Mesothelial cell of epicardium (in vitro differentiated cells): ENCODE measurements at regions not wholly inside any gene's neighbourhood (a gene's known extent, or its start where the extent isn't known, plus 50 kb on each side); places are given as distances from the start of the nearest gene placed in this dataset.

Experiments used
- DNase-seq, 2 experiments: peaks; one replicate each; pipeline ENCODE4 v3.0.0; 2021; ENCODE audit warnings: low spot score in 2 of 2; ENCODE audit not compliant: unreplicated experiment in 2 of 2
- H3K27ac Mint-ChIP-seq: 2 replicates; pipeline ENCODE4 v1.8.0; 2021; ENCODE audit warnings: mixed read lengths
- H3K27me3 Mint-ChIP-seq: 2 replicates; pipeline ENCODE4 v1.8.0; 2021; ENCODE audit warnings: low read depth, mixed read lengths
- H3K36me3 Mint-ChIP-seq: 2 replicates; pipeline ENCODE4 v1.8.0; 2021; ENCODE audit warnings: mixed read lengths
- H3K4me1 Mint-ChIP-seq: 2 replicates; pipeline ENCODE4 v1.8.0; 2021; ENCODE audit warnings: mixed read lengths
- H3K4me3 Mint-ChIP-seq: 2 replicates; pipeline ENCODE4 v1.8.0; 2021; ENCODE audit warnings: mild to moderate bottlenecking, moderate library complexity, mixed read lengths
- H3K9me3 Mint-ChIP-seq: 2 replicates; pipeline ENCODE4 v1.8.0; 2021; ENCODE audit warnings: mixed read lengths
- CTCF ChIP-seq: fragments of 200-600 bp; sonication (generic); IDR thresholded peaks from one replicate; pipeline ENCODE4 v1.5.0; 2021; ENCODE audit warnings: antibody characterized with exemption; ENCODE audit not compliant: unreplicated experiment

- Mint-ChIP-seq H3K27me3 (no peaks in the 10 kb centered on the region), H3K27ac (no peak overlapping the region), H3K4me1 (peaks cover 11% of the 10 kb centered on the region), H3K4me3 (no peak overlapping the region), H3K9me3 (no peaks in the 10 kb centered on the region), H3K36me3 (no peaks in the 10 kb centered on the region)
- no peak for DNase-seq
- TF ChIP-seq CTCF = no peak
Observed at GRCh38 chr1:215416497-215416896, 150.6 kb upstream of the KCTD3 start.

GRCh38 chr1:215417122-215417521 lies 150.0 kb upstream of the KCTD3 start:
- no peak for DNase-seq
- Mint-ChIP-seq H3K27me3 (no peaks in the 10 kb centered on the region), H3K4me3 (no peak overlapping the region), H3K9me3 (no peaks in the 10 kb centered on the region), H3K4me1 (peaks cover 15% of the 10 kb centered on the region), H3K36me3 (no peaks in the 10 kb centered on the region), H3K27ac (no peak overlapping the region)
- no peak for TF ChIP-seq CTCF

GRCh38 chr1:215418876-215419447 lies 148.1 kb upstream of the KCTD3 start:
- no peaks in the 10 kb centered on the region for H3K27me3 Mint-ChIP-seq
- H3K4me3 Mint-ChIP-seq = no peak overlapping the region
- no peak overlapping the region for H3K27ac Mint-ChIP-seq
- no peak for TF ChIP-seq CTCF
- H3K9me3 Mint-ChIP-seq = no peaks in the 10 kb centered on the region
- DNase-seq = no peak
- H3K4me1 Mint-ChIP-seq = peaks cover 30% of the 10 kb centered on the region
- no peaks in the 10 kb centered on the region for H3K36me3 Mint-ChIP-seq

- Mint-ChIP-seq H3K9me3 (no peaks in the 10 kb centered on the region), H3K4me3 (no peak overlapping the region), H3K4me1 (peaks cover 31% of the 10 kb centered on the region), H3K36me3 (no peaks in the 10 kb centered on the region), H3K27me3 (no peaks in the 10 kb centered on the region), H3K27ac (no peak overlapping the region)
- TF ChIP-seq CTCF = no peak
- no peak for DNase-seq
Observed at GRCh38 chr1:215421744-215422143, 145.4 kb upstream of the KCTD3 start.

- H3K9me3 Mint-ChIP-seq = peaks cover 11% of the 10 kb centered on the region
- peaks cover 31% of the 10 kb centered on the region for H3K4me1 Mint-ChIP-seq
- no peak for TF ChIP-seq CTCF
- no peak overlapping the region for H3K4me3 Mint-ChIP-seq
- peaks cover 3% of the 10 kb centered on the region for H3K36me3 Mint-ChIP-seq
- H3K27ac Mint-ChIP-seq = no peak overlapping the region
- DNase-seq = no peak
- no peaks in the 10 kb centered on the region for H3K27me3 Mint-ChIP-seq
Observed at GRCh38 chr1:215423288-215423687, 143.8 kb upstream of the KCTD3 start.

- TF ChIP-seq CTCF = no peak
- H3K27ac Mint-ChIP-seq = no peak overlapping the region
- H3K4me1 Mint-ChIP-seq = peaks cover 26% of the 10 kb centered on the region
- DNase-seq = no peak
- no peak overlapping the region for H3K4me3 Mint-ChIP-seq
- peaks cover 3% of the 10 kb centered on the region for H3K36me3 Mint-ChIP-seq
- peaks cover under 1% of the 10 kb centered on the region for H3K27me3 Mint-ChIP-seq
- H3K9me3 Mint-ChIP-seq = peaks cover 26% of the 10 kb centered on the region
Observed at GRCh38 chr1:215425138-215425537, 142.0 kb upstream of the KCTD3 start.
